H1 (cell line): ENCODE measurements at regions not wholly inside any gene's neighbourhood (a gene's known extent, or its start where the extent isn't known, plus 50 kb on each side); places are given as distances from the start of the nearest gene placed in this dataset.
"Not testable (repeated sequence)": the region's sequence is repeated elsewhere in the genome, so short reads cannot be mapped to it uniquely, and the experiment has no call there.

Source experiments
- CTCF ChIA-PET: fragments of 300-600 bp; sonication (Branson Sonifier 250); formaldehyde crosslinking; loops from one replicate; lab custom pipeline; 2021; ENCODE audit not compliant: partially characterized antibody; lab: Charles Lee
- POLR2A ChIA-PET: fragments of 300-600 bp; sonication (Branson Sonifier 250); formaldehyde crosslinking; loops from one replicate; lab custom pipeline; 2021; ENCODE audit warnings: inconsistent platforms; ENCODE audit not compliant: partially characterized antibody; lab: Charles Lee
- DNase-seq, 2 experiments: peaks; one replicate each; pipeline versions ENCODE4 v3.0.0 to v3.0.0-alpha.2; 2010 to 2022; ENCODE audit warnings: low spot score in 2 of 2, low read depth in 1 of 2, mixed read lengths in 1 of 2
- FAIRE-seq: peaks from 2 replicates; lab custom pipeline; 2011; peaks lifted over from hg19 to GRCh38; lab: Jason Lieb, UNC
- H2AFZ ChIP-seq: 2 replicates; pipeline ENCODE4 v1.8.1; 2012; ENCODE audit warnings: low read length, inconsistent platforms
- H2AK5ac ChIP-seq: 2 replicates; pipeline ENCODE4 v1.6.1; 2013; ENCODE audit warnings: low read depth, low read length
- H2BK120ac ChIP-seq: replicated peaks from 2 replicates; pipeline ENCODE3; 2013; ENCODE audit warnings: low read depth, low read length, inconsistent platforms
- H2BK12ac ChIP-seq: 2 replicates; pipeline ENCODE4 v1.6.1; 2013; ENCODE audit warnings: low read depth, low read length
- H2BK15ac ChIP-seq: 2 replicates; pipeline ENCODE4 v1.6.1; 2013; ENCODE audit warnings: low read length
- H2BK20ac ChIP-seq: 2 replicates; pipeline ENCODE4 v1.6.1; 2013; ENCODE audit warnings: low read length
- H2BK5ac ChIP-seq: 2 replicates; pipeline ENCODE4 v1.6.1; 2013; ENCODE audit warnings: low read depth, low read length
- H3K14ac ChIP-seq: 2 replicates; pipeline ENCODE4 v1.6.1; 2013; ENCODE audit warnings: inconsistent platforms; ENCODE audit not compliant: insufficient read length
- H3K18ac ChIP-seq: 2 replicates; pipeline ENCODE4 v1.6.1; 2013; ENCODE audit warnings: low read length; ENCODE audit errors: extremely low read depth
- H3K23ac ChIP-seq: 2 replicates; pipeline ENCODE4 v1.6.1; 2013; ENCODE audit warnings: inconsistent platforms; ENCODE audit not compliant: insufficient read length
- H3K23me2 ChIP-seq: 2 replicates; pipeline ENCODE4 v1.6.1; 2013; ENCODE audit warnings: low read depth, low read length
- H3K27ac ChIP-seq: 2 replicates; pipeline ENCODE4 v1.6.1; 2011; ENCODE audit warnings: low read depth, low read length, inconsistent platforms
- H3K27me3 ChIP-seq, 4 experiments: replicated peaks in 1 of 4; 1 replicate in 1 of 4; 2 replicates in 3 of 4; pipeline versions ENCODE4 v1.6.1 to v1.8.1; 2011 to 2013; ENCODE audit warnings: low read length in 3 of 4, mild to moderate bottlenecking in 3 of 4, inconsistent platforms in 2 of 4, mixed read lengths in 2 of 4, moderate library complexity in 1 of 4; ENCODE audit not compliant: control insufficient read depth in 3 of 4, insufficient read depth in 3 of 4; ENCODE audit errors: extremely low read depth in 1 of 4
- H3K36me3 ChIP-seq, 4 experiments: 2 replicates each; pipeline versions ENCODE4 v1.6.1 to v1.8.1; 2011 to 2013; ENCODE audit warnings: mild to moderate bottlenecking in 4 of 4, low read length in 3 of 4, moderate library complexity in 2 of 4, control low read depth in 1 of 4, inconsistent platforms in 1 of 4; ENCODE audit not compliant: insufficient read depth in 4 of 4, control insufficient read depth in 2 of 4
- H3K4ac ChIP-seq: replicated peaks from 2 replicates; pipeline ENCODE3; 2013; ENCODE audit warnings: low read length, low read depth, mixed read lengths, inconsistent platforms; ENCODE audit not compliant: insufficient read length
- H3K4me1 ChIP-seq, 4 experiments: replicated peaks in 1 of 4; 1 replicate in 1 of 4; 2 replicates in 3 of 4; pipeline versions ENCODE4 v1.6.1 to v1.8.1; 2011 to 2013; ENCODE audit warnings: low read length in 3 of 4, inconsistent platforms in 2 of 4, mixed read lengths in 1 of 4; ENCODE audit not compliant: insufficient read depth in 4 of 4, control insufficient read depth in 3 of 4
- H3K4me2 ChIP-seq, 2 experiments: 2 replicates each; pipeline versions ENCODE4 v1.6.1 to v1.8.1; 2011 to 2013; ENCODE audit warnings: low read depth in 2 of 2, low read length in 2 of 2, control low read depth in 1 of 2, inconsistent platforms in 1 of 2, mild to moderate bottlenecking in 1 of 2; ENCODE audit not compliant: insufficient read depth in 1 of 2
- H3K4me3 ChIP-seq, 4 experiments: fragments of 200-600, 300-600 bp in 1 of 4; sonication (generic), shearing (Covaris generic), sonication (Bioruptor Twin) in 1 of 4; 2 replicates each; pipeline versions ENCODE4 v1.5.1 to v1.8.1; 2011 to 2016; ENCODE audit warnings: low read length in 4 of 4, low read depth in 3 of 4, control low read depth in 2 of 4, inconsistent platforms in 2 of 4, mild to moderate bottlenecking in 2 of 4, mixed read lengths in 1 of 4, moderate library complexity in 1 of 4; ENCODE audit not compliant: insufficient read depth in 2 of 4; ENCODE audit errors: extremely low read depth in 1 of 4
- H3K56ac ChIP-seq: replicated peaks from 2 replicates; pipeline ENCODE3; 2013; ENCODE audit warnings: low read depth, mild to moderate bottlenecking, mixed read lengths, low read length, inconsistent platforms; ENCODE audit not compliant: insufficient read length
- H3K79me1 ChIP-seq: 2 replicates; pipeline ENCODE4 v1.6.1; 2013; ENCODE audit warnings: low read depth, low read length, control low read depth
- H3K79me2 ChIP-seq, 2 experiments: 2 replicates each; pipeline versions ENCODE4 v1.6.1 to v1.8.1; 2012 to 2013; ENCODE audit warnings: low read length in 2 of 2, mild to moderate bottlenecking in 2 of 2, inconsistent platforms in 1 of 2; ENCODE audit not compliant: insufficient read depth in 2 of 2, control insufficient read depth in 1 of 2
- H3K9ac ChIP-seq, 4 experiments: replicated peaks in 1 of 4; 1 replicate in 1 of 4; 2 replicates in 3 of 4; pipeline versions ENCODE4 v1.6.1 to v1.8.1; 2011 to 2013; ENCODE audit warnings: low read depth in 3 of 4, low read length in 3 of 4, control low read depth in 2 of 4, mild to moderate bottlenecking in 2 of 4, moderate library complexity in 2 of 4, inconsistent platforms in 1 of 4; ENCODE audit errors: extremely low read depth in 1 of 4
- H3K9me3 ChIP-seq, 2 experiments: 2 replicates each; pipeline versions ENCODE4 v1.6.1 to v1.8.1; 2012 to 2013; ENCODE audit warnings: mild to moderate bottlenecking in 2 of 2, moderate library complexity in 2 of 2, control low read depth in 1 of 2, inconsistent platforms in 1 of 2, low read depth in 1 of 2, low read length in 1 of 2, mixed read lengths in 1 of 2; ENCODE audit not compliant: insufficient read depth in 2 of 2
- H4K20me1 ChIP-seq, 2 experiments: replicated peaks in 1 of 2; 2 replicates each; pipeline versions ENCODE3 to v1.8.1; 2011 to 2013; ENCODE audit warnings: inconsistent platforms in 2 of 2, low read length in 2 of 2, mild to moderate bottlenecking in 1 of 2; ENCODE audit not compliant: insufficient read depth in 2 of 2, control insufficient read depth in 1 of 2
- H4K5ac ChIP-seq: 2 replicates; pipeline ENCODE4 v1.6.1; 2013; ENCODE audit warnings: low read length, low read depth, mixed read lengths, inconsistent platforms; ENCODE audit not compliant: insufficient read length
- H4K8ac ChIP-seq: 2 replicates; pipeline ENCODE4 v1.8.0; 2013; ENCODE audit warnings: mild to moderate bottlenecking, moderate library complexity, low read length, inconsistent platforms; ENCODE audit not compliant: insufficient read depth; ENCODE audit errors: extremely low read depth
- H4K91ac ChIP-seq: replicated peaks from 2 replicates; pipeline ENCODE3; 2013; ENCODE audit warnings: low read length, mixed read lengths, inconsistent platforms; ENCODE audit not compliant: insufficient read length
- WGBS, 2 experiments: shearing (Covaris generic) in 1 of 2; methylation state at CpG; one replicate each; pipeline versions ENCODE4 v1.1.6 to v1.1.7; 2013 to 2015; ENCODE audit warnings: low lambda C conversion rate in 2 of 2, mixed read lengths in 2 of 2, inconsistent platforms in 1 of 2, low coverage in 1 of 2, missing lambda C conversion rate in 1 of 2; ENCODE audit not compliant: insufficient replicate concordance in 2 of 2, insufficient coverage in 1 of 2, insufficient read length in 1 of 2; ENCODE audit errors: extremely low coverage in 1 of 2, missing lambda C conversion rate in 1 of 2; 5-methylcytosine and 5-hydroxymethylcytosine counted together

DNA sequence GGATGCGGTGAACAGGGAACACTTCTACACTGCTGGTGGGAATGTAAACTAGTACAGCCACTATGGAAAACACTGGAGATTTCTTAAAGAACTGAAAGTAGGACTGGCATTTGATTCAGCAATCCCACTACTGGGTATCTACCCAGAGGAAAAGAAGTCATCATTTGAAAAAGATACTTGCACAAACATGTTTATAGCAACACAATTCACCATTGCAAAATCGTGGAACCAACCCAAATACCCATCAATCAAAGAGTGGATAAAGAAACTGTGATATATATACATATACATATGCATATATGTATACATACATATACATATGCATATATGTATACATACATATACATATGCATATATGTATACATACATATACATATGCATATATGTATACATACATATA, 682.0 kb downstream of the RFPL4B start:
- H2AFZ ChIP-seq, H3K4me1 ChIP-seq, H3K27me3 ChIP-seq, H3K14ac ChIP-seq, H3K23me2 ChIP-seq, H2BK12ac ChIP-seq, H4K20me1 ChIP-seq, H3K36me3 ChIP-seq, CTCF ChIA-PET, FAIRE-seq, H2BK120ac ChIP-seq, H4K91ac ChIP-seq, H4K5ac ChIP-seq, H2AK5ac ChIP-seq, H3K23ac ChIP-seq, H4K8ac ChIP-seq, H3K9me3 ChIP-seq, H3K79me1 ChIP-seq, H3K4ac ChIP-seq, H2BK15ac ChIP-seq, H3K27ac ChIP-seq, H3K79me2 ChIP-seq, POLR2A ChIA-PET, H3K56ac ChIP-seq, H3K18ac ChIP-seq, H2BK20ac ChIP-seq, H2BK5ac ChIP-seq, DNase-seq, H3K9ac ChIP-seq, H3K4me3 ChIP-seq, H3K4me2 ChIP-seq: not testable (repeated sequence)
- 95% methylated on average over 2 of the region's 2 CpGs; no CpG with 5 or more reads in 1 of the 2 experiments for WGBS, 2 experiments
